ENCODE measurements at regions not wholly inside any gene's neighbourhood (a gene's known extent, or its start where the extent isn't known, plus 50 kb on each side); places are given as distances from the start of the nearest gene placed in this dataset.
"Not testable (repeated sequence)": the region's sequence is repeated elsewhere in the genome, so short reads cannot be mapped to it uniquely, and the experiment has no call there.

- no peak overlapping the region for H3K4me3 ChIP-seq
- DNase-seq = no peak
Observed at GRCh38 chr2:220753486-220753885, 818.6 kb downstream of the EPHA4 start.

DNA sequence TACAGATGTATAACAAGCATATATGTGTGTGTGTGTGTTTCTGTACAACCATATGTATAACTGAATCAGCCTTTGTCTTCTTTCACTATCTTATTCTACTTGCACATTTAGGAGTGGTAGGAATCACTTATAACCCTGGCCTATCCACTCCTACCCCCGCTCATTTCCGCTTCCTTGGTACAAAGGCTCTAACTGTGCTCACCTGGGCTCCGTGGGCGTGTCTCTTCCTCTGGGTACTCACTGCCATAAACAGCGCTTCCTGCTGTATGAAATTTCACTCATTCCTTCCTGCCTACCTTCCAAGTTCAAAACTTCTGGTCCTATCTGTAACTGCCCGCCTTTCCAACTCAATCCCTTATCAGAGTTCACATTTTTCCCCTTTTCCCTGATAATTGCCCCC lies 815.5 kb downstream of the EPHA4 start:
- no peak overlapping the region for H3K27ac ChIP-seq
- DNase-seq = no peak
- TF ChIP-seq, protein P1, sequence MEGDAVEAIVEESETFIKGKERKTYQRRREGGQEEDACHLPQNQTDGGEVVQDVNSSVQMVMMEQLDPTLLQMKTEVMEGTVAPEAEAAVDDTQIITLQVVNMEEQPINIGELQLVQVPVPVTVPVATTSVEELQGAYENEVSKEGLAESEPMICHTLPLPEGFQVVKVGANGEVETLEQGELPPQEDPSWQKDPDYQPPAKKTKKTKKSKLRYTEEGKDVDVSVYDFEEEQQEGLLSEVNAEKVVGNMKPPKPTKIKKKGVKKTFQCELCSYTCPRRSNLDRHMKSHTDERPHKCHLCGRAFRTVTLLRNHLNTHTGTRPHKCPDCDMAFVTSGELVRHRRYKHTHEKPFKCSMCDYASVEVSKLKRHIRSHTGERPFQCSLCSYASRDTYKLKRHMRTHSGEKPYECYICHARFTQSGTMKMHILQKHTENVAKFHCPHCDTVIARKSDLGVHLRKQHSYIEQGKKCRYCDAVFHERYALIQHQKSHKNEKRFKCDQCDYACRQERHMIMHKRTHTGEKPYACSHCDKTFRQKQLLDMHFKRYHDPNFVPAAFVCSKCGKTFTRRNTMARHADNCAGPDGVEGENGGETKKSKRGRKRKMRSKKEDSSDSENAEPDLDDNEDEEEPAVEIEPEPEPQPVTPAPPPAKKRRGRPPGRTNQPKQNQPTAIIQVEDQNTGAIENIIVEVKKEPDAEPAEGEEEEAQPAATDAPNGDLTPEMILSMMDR (IDR thresholded peaks at IDR 0.05) = no peak
- TF ChIP-seq POLR2A (IDR thresholded peaks at IDR 0.05) = no peak
- 86 to 95% (median 92%) methylated on average over 6 of the region's 6 CpGs for WGBS, 4 donors
- H3K27me3 ChIP-seq = no peaks in the 10 kb centered on the region
- no peaks in the 10 kb centered on the region for H3K4me1 ChIP-seq (replicated peaks in 1 of 2)
- H3K36me3 ChIP-seq (replicated peaks in 1 of 2) = no peaks in the 10 kb centered on the region
- no peak overlapping the region for H3K4me3 ChIP-seq
- no peaks in the 10 kb centered on the region for H3K9me3 ChIP-seq (replicated peaks in 1 of 3)
- intact Hi-C loops (cut with DNase I) = no loop called here

More at GRCh38 chr2:220753486-220753885, 818.6 kb downstream of the EPHA4 start:
- Histone ChIP-seq H3K27ac (no peak overlapping the region), H3K36me3 (replicated peaks in 1 of 2) (no peaks in the 10 kb centered on the region), H3K4me1 (replicated peaks in 1 of 2) (no peaks in the 10 kb centered on the region), H3K27me3 (no peaks in the 10 kb centered on the region), H3K9me3 (replicated peaks in 1 of 3) (no peaks in the 10 kb centered on the region)
- TF ChIP-seq POLR2A (IDR thresholded peaks at IDR 0.05) = no peak
- TF ChIP-seq, protein P1 (IDR thresholded peaks at IDR 0.05) = no peak
- 85 to 92% (median 86%) methylated on average over 3 of the region's 3 CpGs for WGBS, 4 donors
- intact Hi-C loops (cut with DNase I) = no loop called here

- H3K4me1 ChIP-seq (replicated peaks in 1 of 2); H3K4me3 ChIP-seq; DNase-seq; intact Hi-C loops (cut with DNase I); H3K36me3 ChIP-seq (replicated peaks in 1 of 2); H3K27me3 ChIP-seq; H3K27ac ChIP-seq; H3K9me3 ChIP-seq (replicated peaks in 1 of 3): not testable (repeated sequence)
- 89 to 92% (median 92%) methylated on average over 5 of the region's 5 CpGs for WGBS, 4 donors
Observed at GRCh38 chr2:220758376-220758775, 813.7 kb downstream of the EPHA4 start.

- no peak for DNase-seq
Observed at GRCh38 chr2:220764171-220764570, 807.9 kb downstream of the EPHA4 start.

More at GRCh38 chr2:220764171-220764570, 807.9 kb downstream of the EPHA4 start:
- Histone ChIP-seq H3K4me1 (replicated peaks in 1 of 2) (no peaks in the 10 kb centered on the region), H3K27ac (no peak overlapping the region), H3K4me3 (no peak overlapping the region), H3K36me3 (replicated peaks in 1 of 2) (no peaks in the 10 kb centered on the region), H3K27me3 (no peaks in the 10 kb centered on the region), H3K9me3 (replicated peaks in 1 of 3) (peaks cover 0 to 3% (median 0%) of the 10 kb centered on the region in 3 donors)
- WGBS, 4 donors = 66 to 78% (median 76%) methylated on average over 5 of the region's 5 CpGs
- intact Hi-C loops (cut with DNase I) = no loop called here
- TF ChIP-seq POLR2A (IDR thresholded peaks at IDR 0.05) = no peak
- TF ChIP-seq, protein P1 (IDR thresholded peaks at IDR 0.05) = no peak
